ENCODE measurements at regions not wholly inside any gene's neighbourhood (a gene's known extent, or its start where the extent isn't known, plus 50 kb on each side); places are given as distances from the start of the nearest gene placed in this dataset.

- no peak for TF ChIP-seq POLR2A (IDR thresholded peaks at IDR 0.05; ENCODE audit: low read depth, low read length)
- no peak for TF ChIP-seq POLR2AphosphoS5 (IDR thresholded peaks at IDR 0.05; ENCODE audit: low read depth, low read length)
- no peak for TF ChIP-seq PAX5 (IDR thresholded peaks at IDR 0.05; ENCODE audit: insufficient read depth, low read length, severe bottlenecking)
- no peak for TF ChIP-seq TAF1 (IDR thresholded peaks at IDR 0.05; ENCODE audit: low read depth, low read length)
- TF ChIP-seq SPI1 (IDR thresholded peaks at IDR 0.05; ENCODE audit: low read depth, low read length), result no peak
- no peak for TF ChIP-seq POU2F2 (IDR thresholded peaks at IDR 0.05; ENCODE audit: low read depth, low read length)
Measured at GRCh38 chr3:147645761-147646160, 236.6 kb downstream of the ZIC1 start.

Measured in GM12891 (cell line).